HG03280 (cell line): ENCODE measurements at regions not wholly inside any gene's neighbourhood (a gene's known extent, or its start where the extent isn't known, plus 50 kb on each side); places are given as distances from the start of the nearest gene placed in this dataset.

Source experiments
- ATAC-seq: cut with Tn5 transposase; IDR thresholded peaks from one replicate; pipeline ENCODE4 v1.9.1; 2021; ENCODE audit warnings: mild to moderate bottlenecking, moderate library complexity; ENCODE audit not compliant: unreplicated experiment

GRCh38 chr21:16568661-16569060 lies 838.9 kb downstream of the USP25 start:
- ATAC-seq: no peak

- ATAC-seq: no peak
Observed at GRCh38 chr21:16569679-16570078, 839.9 kb downstream of the USP25 start.

- ATAC-seq: no peak
Observed at GRCh38 chr21:16570171-16570570, 840.4 kb downstream of the USP25 start.

GRCh38 chr21:16570856-16571255 lies 841.1 kb downstream of the USP25 start:
- no peak for ATAC-seq

GRCh38 chr21:16571594-16571993 lies 841.8 kb downstream of the USP25 start:
- ATAC-seq: no peak

GRCh38 chr21:16572032-16572431 lies 842.2 kb downstream of the USP25 start:
- ATAC-seq: no peak

- no peak for ATAC-seq
Observed at GRCh38 chr21:16573578-16573977, 843.8 kb downstream of the USP25 start.

- ATAC-seq: no peak
Observed at GRCh38 chr21:16577975-16578374, 848.2 kb downstream of the USP25 start.

GRCh38 chr21:16578912-16579311 lies 849.1 kb downstream of the USP25 start:
- ATAC-seq: no peak

- no peak for ATAC-seq
Observed at GRCh38 chr21:16579538-16579937, 849.8 kb downstream of the USP25 start.

GRCh38 chr21:16580661-16581060 lies 850.9 kb downstream of the USP25 start:
- no peak for ATAC-seq

- ATAC-seq: no peak
Observed at GRCh38 chr21:16583556-16583955, 853.8 kb downstream of the USP25 start.

GRCh38 chr21:16584756-16585155 lies 855.0 kb downstream of the USP25 start:
- ATAC-seq: no peak

GRCh38 chr21:16585896-16586295 lies 856.1 kb downstream of the USP25 start:
- no peak for ATAC-seq

GRCh38 chr21:16587141-16587581 lies 857.4 kb downstream of the USP25 start:
- ATAC-seq: no peak

GRCh38 chr21:16587681-16588375 lies 858.0 kb downstream of the USP25 start:
- ATAC-seq: no peak

GRCh38 chr21:16588433-16588860 lies 858.7 kb downstream of the USP25 start:
- ATAC-seq: no peak

GRCh38 chr21:16589006-16589898 lies 859.5 kb downstream of the USP25 start:
- ATAC-seq: no peak

- no peak for ATAC-seq
Observed at GRCh38 chr21:16590186-16590585, 860.4 kb downstream of the USP25 start.

- no peak for ATAC-seq
Observed at GRCh38 chr21:16590641-16591292, 861.0 kb downstream of the USP25 start.

GRCh38 chr21:16592381-16592780 lies 862.6 kb downstream of the USP25 start:
- ATAC-seq: no peak

- no peak for ATAC-seq
Observed at GRCh38 chr21:16594191-16594590, 864.4 kb downstream of the USP25 start.
